ENCODE measurements at regions not wholly inside any gene's neighbourhood (a gene's known extent, or its start where the extent isn't known, plus 50 kb on each side); places are given as distances from the start of the nearest gene placed in this dataset.

GRCh38 chr4:63464393-63464792 is 944.9 kb downstream of the TECRL start:
- no peak for TF ChIP-seq CTCF (IDR thresholded peaks at IDR 0.05)
- TF ChIP-seq POLR2A (IDR thresholded peaks at IDR 0.05): no peak
- TF ChIP-seq EP300 (IDR thresholded peaks at IDR 0.05): no peak

Data from ovary (tissue), 3 donors.